ENCODE measurements at regions not wholly inside any gene's neighbourhood (a gene's known extent, or its start where the extent isn't known, plus 50 kb on each side); places are given as distances from the start of the nearest gene placed in this dataset.

GRCh38 chr17:63250830-63251229 is 195.3 kb downstream of the CYB561 start:
- Histone ChIP-seq H3K4me1 (ENCODE audit: control insufficient read depth in 1 of 2, insufficient read depth in 1 of 2, low read depth in 1 of 2, low read length in 1 of 2) (no peaks in the 10 kb centered on the region), H3K27ac (no peak overlapping the region), H3K4me3 (ENCODE audit: low read depth in 1 of 2, low read length in 1 of 2) (no peak overlapping the region), H3K9me3 (no peaks in the 10 kb centered on the region), H3K36me3 (no peaks in the 10 kb centered on the region), H3K27me3 (no peaks in the 10 kb centered on the region)
- TF ChIP-seq CTCF (IDR thresholded peaks at IDR 0.05) = no peak

- Histone ChIP-seq H3K27me3 (no peaks in the 10 kb centered on the region), H3K36me3 (no peaks in the 10 kb centered on the region), H3K4me1 (ENCODE audit: control insufficient read depth in 1 of 2, insufficient read depth in 1 of 2, low read depth in 1 of 2, low read length in 1 of 2) (no peaks in the 10 kb centered on the region), H3K27ac (no peak overlapping the region), H3K9me3 (no peaks in the 10 kb centered on the region), H3K4me3 (ENCODE audit: low read depth in 1 of 2, low read length in 1 of 2) (no peak overlapping the region)
- TF ChIP-seq CTCF (IDR thresholded peaks at IDR 0.05) = no peak
These were observed 187.3 kb downstream of the CYB561 start for GRCh38 chr17:63258785-63259184.

GRCh38 chr17:63262751-63263476 is 183.2 kb downstream of the CYB561 start:
- H3K27me3 ChIP-seq = no peaks in the 10 kb centered on the region
- no peak for TF ChIP-seq CTCF (IDR thresholded peaks at IDR 0.05)
- no peak overlapping the region for H3K4me3 ChIP-seq (ENCODE audit: low read depth in 1 of 2, low read length in 1 of 2)
- no peaks in the 10 kb centered on the region for H3K9me3 ChIP-seq
- no peak overlapping the region for H3K27ac ChIP-seq
- H3K4me1 ChIP-seq (ENCODE audit: control insufficient read depth in 1 of 2, insufficient read depth in 1 of 2, low read depth in 1 of 2, low read length in 1 of 2) = no peaks in the 10 kb centered on the region
- peaks cover 3% of the 10 kb centered on the region for H3K36me3 ChIP-seq

GRCh38 chr17:63265526-63265925 is 180.6 kb downstream of the CYB561 start:
- Histone ChIP-seq H3K27me3 (no peaks in the 10 kb centered on the region), H3K9me3 (no peaks in the 10 kb centered on the region), H3K4me1 (ENCODE audit: control insufficient read depth in 1 of 2, insufficient read depth in 1 of 2, low read depth in 1 of 2, low read length in 1 of 2) (no peaks in the 10 kb centered on the region), H3K36me3 (peaks cover 21% of the 10 kb centered on the region), H3K27ac (no peak overlapping the region), H3K4me3 (ENCODE audit: low read depth in 1 of 2, low read length in 1 of 2) (no peak overlapping the region)
- no peak for TF ChIP-seq CTCF (IDR thresholded peaks at IDR 0.05)

- peaks cover 26% of the 10 kb centered on the region for H3K36me3 ChIP-seq
- no peaks in the 10 kb centered on the region for H3K9me3 ChIP-seq
- no peaks in the 10 kb centered on the region for H3K4me1 ChIP-seq (ENCODE audit: control insufficient read depth in 1 of 2, insufficient read depth in 1 of 2, low read depth in 1 of 2, low read length in 1 of 2)
- no peaks in the 10 kb centered on the region for H3K27me3 ChIP-seq
- no peak for TF ChIP-seq CTCF (IDR thresholded peaks at IDR 0.05)
- no peak overlapping the region for H3K4me3 ChIP-seq (ENCODE audit: low read depth in 1 of 2, low read length in 1 of 2)
- no peak overlapping the region for H3K27ac ChIP-seq
These were observed 178.3 kb downstream of the CYB561 start for GRCh38 chr17:63267846-63268245.

All from neutrophil (primary cell).